ENCODE measurements at regions not wholly inside any gene's neighbourhood (a gene's known extent, or its start where the extent isn't known, plus 50 kb on each side); places are given as distances from the start of the nearest gene placed in this dataset.

DNA sequence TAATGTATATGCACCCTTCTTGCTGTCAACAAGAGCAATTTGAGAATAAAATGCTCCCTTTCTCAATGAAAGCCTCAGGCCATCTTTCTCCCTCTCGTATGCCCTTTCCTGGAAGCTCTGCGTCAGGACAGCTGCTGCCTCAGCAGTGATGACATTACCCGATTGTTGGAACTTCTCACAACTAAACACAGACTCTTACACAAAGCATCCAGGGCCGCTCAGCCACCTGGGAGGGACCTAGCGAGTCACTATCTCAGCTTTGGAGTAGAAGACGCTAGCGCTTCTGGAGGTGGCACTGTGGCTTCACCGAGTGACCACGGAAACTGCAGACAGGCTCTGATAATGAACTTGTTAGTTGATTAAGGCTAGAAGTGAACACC, 153.2 kb upstream of the SOX1 start:
- Histone ChIP-seq H3K36me3 (ENCODE audit: insufficient read depth, low read length, poor library complexity, severe bottlenecking) (no peaks in the 10 kb centered on the region), H3K27ac (ENCODE audit: low read depth, low read length, poor library complexity, severe bottlenecking) (no peak overlapping the region), H3K4me1 (ENCODE audit: insufficient read depth, low read length, poor library complexity, severe bottlenecking) (no peaks in the 10 kb centered on the region), H3K4me3 (ENCODE audit: low read depth, low read length, poor library complexity, severe bottlenecking) (no peak overlapping the region), H3K9me3 (ENCODE audit: low read depth, low read length, poor library complexity, severe bottlenecking) (no peaks in the 10 kb centered on the region), H3K27me3 (replicated peaks; ENCODE audit: insufficient read depth, low read depth, low read length, poor library complexity) (peaks cover 42% of the 10 kb centered on the region)
- no TSS peak for BruUV-seq (replicated peaks)
- TF ChIP-seq, protein P1, sequence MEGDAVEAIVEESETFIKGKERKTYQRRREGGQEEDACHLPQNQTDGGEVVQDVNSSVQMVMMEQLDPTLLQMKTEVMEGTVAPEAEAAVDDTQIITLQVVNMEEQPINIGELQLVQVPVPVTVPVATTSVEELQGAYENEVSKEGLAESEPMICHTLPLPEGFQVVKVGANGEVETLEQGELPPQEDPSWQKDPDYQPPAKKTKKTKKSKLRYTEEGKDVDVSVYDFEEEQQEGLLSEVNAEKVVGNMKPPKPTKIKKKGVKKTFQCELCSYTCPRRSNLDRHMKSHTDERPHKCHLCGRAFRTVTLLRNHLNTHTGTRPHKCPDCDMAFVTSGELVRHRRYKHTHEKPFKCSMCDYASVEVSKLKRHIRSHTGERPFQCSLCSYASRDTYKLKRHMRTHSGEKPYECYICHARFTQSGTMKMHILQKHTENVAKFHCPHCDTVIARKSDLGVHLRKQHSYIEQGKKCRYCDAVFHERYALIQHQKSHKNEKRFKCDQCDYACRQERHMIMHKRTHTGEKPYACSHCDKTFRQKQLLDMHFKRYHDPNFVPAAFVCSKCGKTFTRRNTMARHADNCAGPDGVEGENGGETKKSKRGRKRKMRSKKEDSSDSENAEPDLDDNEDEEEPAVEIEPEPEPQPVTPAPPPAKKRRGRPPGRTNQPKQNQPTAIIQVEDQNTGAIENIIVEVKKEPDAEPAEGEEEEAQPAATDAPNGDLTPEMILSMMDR (conservative IDR thresholded peaks at IDR 0.05; ENCODE audit: low read depth, low read length), result no peak
- no peak for TF ChIP-seq EZH2 (IDR thresholded peaks at IDR 0.05; ENCODE audit: borderline replicate concordance, low read depth, low read length, poor library complexity, severe bottlenecking)
- DNase-seq (ENCODE audit: low spot score), result no peak
- intact Hi-C loops (cut with micrococcal nuclease; ENCODE audit: unreplicated experiment), result no loop called here
- ChIA-PET POLR2A (ENCODE audit: low non-redundant PET) (no interaction called here), CTCF (no interaction called here)

DNA sequence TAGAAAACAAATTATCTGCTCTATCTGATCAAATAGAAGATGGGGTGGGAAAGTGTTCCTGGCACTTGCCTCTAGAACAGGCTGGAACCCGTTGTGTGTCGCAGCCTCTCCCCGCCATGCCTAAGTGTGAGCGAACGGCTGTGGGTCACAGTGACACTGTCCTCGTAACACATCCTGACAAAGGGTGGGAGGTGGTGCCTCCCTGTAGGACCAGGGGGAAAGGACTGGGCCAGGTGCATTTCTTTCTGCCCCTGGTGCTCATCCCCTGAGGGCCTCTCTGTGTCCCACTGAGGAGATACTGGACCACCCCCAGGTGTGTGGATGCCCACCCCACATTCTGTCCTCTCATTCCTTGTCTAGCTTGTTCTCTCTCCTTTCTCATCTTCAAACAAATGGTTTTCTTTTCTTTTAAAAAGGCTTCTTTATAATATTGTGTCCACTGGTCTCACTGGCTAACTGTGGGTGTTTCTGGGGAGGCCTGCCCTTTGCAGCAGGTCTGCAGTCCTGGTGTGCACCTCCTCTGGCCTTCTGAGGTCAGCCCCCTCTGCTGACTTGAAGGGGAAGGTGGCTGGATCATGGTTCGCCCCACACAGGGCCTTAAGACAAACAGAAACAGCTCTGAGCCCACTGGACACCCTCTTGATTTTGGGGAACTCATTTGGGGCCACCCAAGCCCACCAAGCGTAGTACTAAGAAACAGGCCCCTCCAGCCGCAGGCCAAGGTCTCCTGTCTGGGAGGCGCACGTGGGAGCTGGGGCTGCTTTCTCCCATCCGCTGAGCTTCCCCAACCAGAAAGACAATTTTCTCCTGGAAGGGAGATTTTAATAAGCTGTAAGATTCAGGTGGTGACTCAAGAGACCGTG, 152.5 kb upstream of the SOX1 start:
- H3K4me1 ChIP-seq (ENCODE audit: insufficient read depth, low read length, poor library complexity, severe bottlenecking), result no peaks in the 10 kb centered on the region
- CTCF ChIA-PET, result no interaction called here
- POLR2A ChIA-PET (ENCODE audit: low non-redundant PET), result no interaction called here
- H3K36me3 ChIP-seq (ENCODE audit: insufficient read depth, low read length, poor library complexity, severe bottlenecking), result no peaks in the 10 kb centered on the region
- no peak for DNase-seq (ENCODE audit: low spot score)
- no TSS peak for BruUV-seq (replicated peaks)
- no peak overlapping the region for H3K4me3 ChIP-seq (ENCODE audit: low read depth, low read length, poor library complexity, severe bottlenecking)
- TF ChIP-seq, protein P1 (conservative IDR thresholded peaks at IDR 0.05; ENCODE audit: low read depth, low read length), result no peak
- no peak for TF ChIP-seq EZH2 (IDR thresholded peaks at IDR 0.05; ENCODE audit: borderline replicate concordance, low read depth, low read length, poor library complexity, severe bottlenecking)
- H3K27me3 ChIP-seq (replicated peaks; ENCODE audit: insufficient read depth, low read depth, low read length, poor library complexity), result peaks cover 42% of the 10 kb centered on the region
- intact Hi-C loops (cut with micrococcal nuclease; ENCODE audit: unreplicated experiment), result no loop called here
- no peak overlapping the region for H3K27ac ChIP-seq (ENCODE audit: low read depth, low read length, poor library complexity, severe bottlenecking)
- no peaks in the 10 kb centered on the region for H3K9me3 ChIP-seq (ENCODE audit: low read depth, low read length, poor library complexity, severe bottlenecking)

DNA sequence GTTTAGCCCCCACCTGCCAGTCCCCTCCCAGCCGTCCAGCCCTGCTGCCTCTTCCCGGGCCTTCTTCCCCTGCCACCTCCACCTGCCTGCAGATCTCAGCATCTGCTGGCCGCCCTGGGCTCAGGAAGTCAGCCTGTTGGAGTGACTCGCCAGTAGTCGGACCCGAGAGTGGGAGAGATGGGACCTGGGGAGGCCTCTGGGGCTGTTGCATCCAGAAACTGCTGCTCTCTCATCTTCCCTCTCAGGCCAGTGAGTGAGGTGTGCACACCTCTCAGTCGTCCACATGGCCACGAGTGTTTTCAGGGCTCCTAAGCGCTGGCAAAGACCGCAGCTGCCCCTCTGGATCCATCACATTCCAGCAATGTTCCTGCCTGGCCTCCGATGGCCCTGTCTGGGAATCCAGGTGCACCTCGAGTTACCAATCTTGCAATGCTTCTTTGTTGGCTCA, 151.8 kb upstream of the SOX1 start:
- no peak overlapping the region for H3K27ac ChIP-seq (ENCODE audit: low read depth, low read length, poor library complexity, severe bottlenecking)
- POLR2A ChIA-PET (ENCODE audit: low non-redundant PET), result no interaction called here
- H3K36me3 ChIP-seq (ENCODE audit: insufficient read depth, low read length, poor library complexity, severe bottlenecking), result no peaks in the 10 kb centered on the region
- intact Hi-C loops (cut with micrococcal nuclease; ENCODE audit: unreplicated experiment), result no loop called here
- no TSS peak for BruUV-seq (replicated peaks)
- CTCF ChIA-PET, result no interaction called here
- TF ChIP-seq EZH2 (IDR thresholded peaks at IDR 0.05; ENCODE audit: borderline replicate concordance, low read depth, low read length, poor library complexity, severe bottlenecking), result no peak
- TF ChIP-seq, protein P1 (conservative IDR thresholded peaks at IDR 0.05; ENCODE audit: low read depth, low read length), result no peak
- no peaks in the 10 kb centered on the region for H3K9me3 ChIP-seq (ENCODE audit: low read depth, low read length, poor library complexity, severe bottlenecking)
- no peak overlapping the region for H3K4me3 ChIP-seq (ENCODE audit: low read depth, low read length, poor library complexity, severe bottlenecking)
- peaks cover 45% of the 10 kb centered on the region for H3K27me3 ChIP-seq (replicated peaks; ENCODE audit: insufficient read depth, low read depth, low read length, poor library complexity)
- no peaks in the 10 kb centered on the region for H3K4me1 ChIP-seq (ENCODE audit: insufficient read depth, low read length, poor library complexity, severe bottlenecking)
- no peak for DNase-seq (ENCODE audit: low spot score)

Data from A673 (cell line).